Upper lobe of right lung (tissue), 1 donor: ENCODE measurements at regions not wholly inside any gene's neighbourhood (a gene's known extent, or its start where the extent isn't known, plus 50 kb on each side); places are given as distances from the start of the nearest gene placed in this dataset.

Source experiments
- ATAC-seq: fragments of 200-7000 bp; cut with Tn5 transposase; one replicate; pipeline ENCODE4 v1.9.1; 2020; ENCODE audit warnings: mild to moderate bottlenecking, moderate library complexity
- DNase-seq: peaks from one replicate; pipeline ENCODE4 v3.0.0-alpha.2; 2020
- H3K27ac ChIP-seq: fragments of 200-600 bp; one replicate; pipeline ENCODE4 v1.8.0; 2022
- H3K27me3 ChIP-seq: fragments of 200-600 bp; one replicate; pipeline ENCODE4 v1.8.0; 2022; ENCODE audit warnings: mild to moderate bottlenecking
- H3K36me3 ChIP-seq: fragments of 200-600 bp; one replicate; pipeline ENCODE4 v1.8.0; 2022
- H3K4me1 ChIP-seq: fragments of 200-600 bp; one replicate; pipeline ENCODE4 v1.8.0; 2022
- H3K4me3 ChIP-seq: fragments of 200-600 bp; one replicate; pipeline ENCODE4 v1.8.0; 2022; ENCODE audit warnings: mild to moderate bottlenecking
- H3K9me3 ChIP-seq: fragments of 200-600 bp; one replicate; pipeline ENCODE4 v1.8.0; 2022
- intact Hi-C: fragments of 100-400 bp; cut with DNase I; formaldehyde crosslinking; loops from one replicate; pipeline ENCODE4 v1.11.0; 2022
- TF ChIP-seq, protein P1 (sequence below): fragments of 200-600 bp; IDR thresholded peaks from one replicate; pipeline ENCODE4 v1.8.0; 2022; ENCODE audit warnings: antibody characterized with exemption
- donor health status: DM: no; HTN: yes; CAD: no; lungs with severe emphysema.

DNA sequence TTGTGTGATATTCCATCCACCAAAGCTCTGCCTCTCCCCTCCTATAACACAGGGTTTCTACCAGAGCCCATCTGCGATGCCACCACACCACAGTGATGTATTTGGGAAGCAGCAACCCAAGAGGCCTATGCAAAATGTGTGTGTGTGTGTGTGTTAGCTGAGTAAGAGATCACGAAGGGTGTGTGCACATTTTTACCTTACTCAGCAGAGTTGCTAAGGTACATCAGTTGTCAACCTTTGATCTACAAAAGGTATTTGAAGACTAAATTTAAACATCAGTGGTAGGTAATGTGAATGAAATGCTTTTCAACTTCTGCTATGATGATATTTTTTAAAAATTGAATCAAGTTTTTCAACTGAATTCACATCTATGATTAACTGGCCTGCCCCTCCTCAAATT lies 227.6 kb downstream of the FBXO15 start:
- intact Hi-C loops: no loop called here
- Histone ChIP-seq H3K36me3 (no peaks in the 10 kb centered on the region), H3K4me1 (no peaks in the 10 kb centered on the region), H3K27ac (no peak overlapping the region), H3K27me3 (no peaks in the 10 kb centered on the region), H3K4me3 (no peak overlapping the region), H3K9me3 (no peaks in the 10 kb centered on the region)
- ATAC-seq: no peak
- TF ChIP-seq, protein P1, sequence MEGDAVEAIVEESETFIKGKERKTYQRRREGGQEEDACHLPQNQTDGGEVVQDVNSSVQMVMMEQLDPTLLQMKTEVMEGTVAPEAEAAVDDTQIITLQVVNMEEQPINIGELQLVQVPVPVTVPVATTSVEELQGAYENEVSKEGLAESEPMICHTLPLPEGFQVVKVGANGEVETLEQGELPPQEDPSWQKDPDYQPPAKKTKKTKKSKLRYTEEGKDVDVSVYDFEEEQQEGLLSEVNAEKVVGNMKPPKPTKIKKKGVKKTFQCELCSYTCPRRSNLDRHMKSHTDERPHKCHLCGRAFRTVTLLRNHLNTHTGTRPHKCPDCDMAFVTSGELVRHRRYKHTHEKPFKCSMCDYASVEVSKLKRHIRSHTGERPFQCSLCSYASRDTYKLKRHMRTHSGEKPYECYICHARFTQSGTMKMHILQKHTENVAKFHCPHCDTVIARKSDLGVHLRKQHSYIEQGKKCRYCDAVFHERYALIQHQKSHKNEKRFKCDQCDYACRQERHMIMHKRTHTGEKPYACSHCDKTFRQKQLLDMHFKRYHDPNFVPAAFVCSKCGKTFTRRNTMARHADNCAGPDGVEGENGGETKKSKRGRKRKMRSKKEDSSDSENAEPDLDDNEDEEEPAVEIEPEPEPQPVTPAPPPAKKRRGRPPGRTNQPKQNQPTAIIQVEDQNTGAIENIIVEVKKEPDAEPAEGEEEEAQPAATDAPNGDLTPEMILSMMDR: no peak
- no peak for DNase-seq

- H3K4me1 ChIP-seq: no peaks in the 10 kb centered on the region
- H3K4me3 ChIP-seq: no peak overlapping the region
- no peaks in the 10 kb centered on the region for H3K27me3 ChIP-seq
- TF ChIP-seq, protein P1: no peak
- intact Hi-C loops: no loop called here
- no peaks in the 10 kb centered on the region for H3K9me3 ChIP-seq
- no peaks in the 10 kb centered on the region for H3K36me3 ChIP-seq
- H3K27ac ChIP-seq: no peak overlapping the region
- DNase-seq: no peak
- ATAC-seq: no peak
Observed at GRCh38 chr18:73918816-73919215, 228.8 kb downstream of the FBXO15 start.

- TF ChIP-seq, protein P1: no peak
- Histone ChIP-seq H3K4me1 (no peaks in the 10 kb centered on the region), H3K9me3 (no peaks in the 10 kb centered on the region), H3K27ac (no peak overlapping the region), H3K27me3 (no peaks in the 10 kb centered on the region), H3K4me3 (no peak overlapping the region), H3K36me3 (no peaks in the 10 kb centered on the region)
- no peak for DNase-seq
- intact Hi-C loops: no loop called here
- no peak for ATAC-seq
Observed at GRCh38 chr18:73917046-73917445, 230.6 kb downstream of the FBXO15 start.

- ATAC-seq (no peak), DNase-seq (no peak)
- H3K27ac ChIP-seq: no peak overlapping the region
- H3K36me3 ChIP-seq: no peaks in the 10 kb centered on the region
- no peaks in the 10 kb centered on the region for H3K27me3 ChIP-seq
- no peaks in the 10 kb centered on the region for H3K9me3 ChIP-seq
- H3K4me1 ChIP-seq: no peaks in the 10 kb centered on the region
- H3K4me3 ChIP-seq: no peak overlapping the region
- TF ChIP-seq, protein P1: no peak
- intact Hi-C loops: no loop called here
Observed at GRCh38 chr18:73913505-73913904, 234.1 kb downstream of the FBXO15 start.

DNA sequence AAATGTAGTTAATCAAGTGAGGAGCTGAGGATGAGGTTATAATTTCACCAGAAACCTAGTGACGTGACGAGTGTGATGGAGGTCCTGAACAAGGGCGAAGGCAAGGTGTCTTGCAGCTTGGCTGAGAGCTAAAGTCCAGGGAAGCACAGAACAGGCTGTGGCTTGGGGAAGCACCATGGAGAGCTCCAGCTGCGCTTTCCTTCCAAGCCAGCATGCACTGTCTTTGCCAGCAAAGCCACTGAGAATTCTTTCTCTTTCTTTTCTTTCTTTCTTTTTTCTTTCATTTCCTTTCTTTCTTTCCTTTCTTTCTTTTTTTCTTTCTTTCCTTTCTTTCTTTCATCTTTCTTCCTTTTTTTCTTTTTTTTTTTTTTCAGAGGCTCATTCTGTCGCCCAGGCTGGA lies 239.3 kb downstream of the FBXO15 start:
- H3K9me3 ChIP-seq: no peaks in the 10 kb centered on the region
- no peak overlapping the region for H3K4me3 ChIP-seq
- no peaks in the 10 kb centered on the region for H3K36me3 ChIP-seq
- no peak for DNase-seq
- H3K4me1 ChIP-seq: no peaks in the 10 kb centered on the region
- ATAC-seq: no peak
- TF ChIP-seq, protein P1: no peak
- no peaks in the 10 kb centered on the region for H3K27me3 ChIP-seq
- intact Hi-C loops: no loop called here
- no peak overlapping the region for H3K27ac ChIP-seq

GRCh38 chr18:73901566-73901965 lies 246.1 kb downstream of the FBXO15 start:
- Histone ChIP-seq H3K27me3 (no peaks in the 10 kb centered on the region), H3K4me1 (no peaks in the 10 kb centered on the region), H3K9me3 (no peaks in the 10 kb centered on the region), H3K36me3 (no peaks in the 10 kb centered on the region), H3K4me3 (no peak overlapping the region), H3K27ac (no peak overlapping the region)
- ATAC-seq (no peak), DNase-seq (no peak)
- intact Hi-C loops: no loop called here
- TF ChIP-seq, protein P1: no peak
